GM19397 (cell line): ENCODE measurements at regions not wholly inside any gene's neighbourhood (a gene's known extent, or its start where the extent isn't known, plus 50 kb on each side); places are given as distances from the start of the nearest gene placed in this dataset.
"Not testable (repeated sequence)": the region's sequence is repeated elsewhere in the genome, so short reads cannot be mapped to it uniquely, and the experiment has no call there.

Experiments
- ATAC-seq: cut with Tn5 transposase; IDR thresholded peaks from one replicate; pipeline ENCODE4 v1.9.1; 2021; ENCODE audit warnings: mild to moderate bottlenecking, moderate library complexity; ENCODE audit not compliant: unreplicated experiment

GRCh38 chr2:87404411-87405255 is 343.3 kb upstream of the PLGLB2 start:
- not testable (repeated sequence) for ATAC-seq

DNA sequence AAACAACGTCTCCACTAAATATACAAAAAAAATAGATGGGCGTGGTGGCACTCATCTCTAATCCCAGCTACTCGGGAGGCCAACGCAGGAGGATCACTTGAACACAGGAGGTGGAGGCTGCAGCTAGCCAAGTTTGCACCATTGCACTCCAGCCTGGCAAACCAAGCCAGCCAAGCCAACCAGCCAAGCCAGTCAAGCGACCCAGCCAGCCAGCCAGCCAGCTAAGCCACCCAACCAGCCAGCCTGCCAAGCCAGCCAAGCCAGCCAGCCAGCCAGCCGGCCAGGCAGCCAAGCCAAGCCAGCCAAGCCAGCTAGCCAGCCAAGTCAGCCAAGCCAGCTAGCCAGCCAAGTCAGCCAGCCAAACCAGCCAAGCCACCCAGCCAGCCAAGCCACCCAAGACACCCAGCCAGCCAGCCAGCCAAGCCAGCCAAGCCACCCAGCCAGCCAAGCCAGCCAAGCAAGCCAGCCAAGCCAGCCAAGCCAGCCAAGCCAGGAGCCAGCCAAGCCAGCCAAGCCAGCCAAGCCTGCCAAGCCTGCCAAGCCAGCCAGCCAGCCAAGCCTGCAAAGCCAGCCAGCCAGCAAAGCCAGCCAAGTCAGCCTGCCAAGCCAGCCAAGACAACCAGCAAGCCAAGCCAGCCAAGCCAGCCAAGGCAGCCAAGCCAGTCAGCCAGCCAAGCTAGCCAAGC is 342.2 kb upstream of the PLGLB2 start:
- ATAC-seq = not testable (repeated sequence)

GRCh38 chr2:87406406-87407175 is 341.3 kb upstream of the PLGLB2 start:
- ATAC-seq = not testable (repeated sequence)

- not testable (repeated sequence) for ATAC-seq
Observed at GRCh38 chr2:87409601-87410000, 338.3 kb upstream of the PLGLB2 start.

DNA sequence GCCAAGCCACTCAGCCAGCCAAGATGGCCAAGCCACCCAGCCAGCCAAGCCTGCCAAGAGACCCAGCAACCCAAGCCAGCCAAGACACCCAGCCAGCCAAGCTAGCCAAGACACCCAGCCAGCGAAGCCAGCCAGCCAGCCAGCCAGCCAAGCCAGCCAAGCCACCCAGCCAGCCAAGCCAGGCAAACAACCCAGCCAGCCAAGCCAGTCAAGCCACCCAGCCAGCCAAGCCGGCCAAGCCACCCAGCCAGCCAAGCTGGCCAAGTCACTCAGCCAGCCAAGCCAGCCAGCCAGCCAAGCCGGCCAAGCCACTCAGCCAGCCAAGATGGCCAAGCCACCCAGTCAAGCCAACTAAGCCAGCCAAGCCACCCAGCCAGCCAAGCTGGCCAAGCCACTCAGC is 337.5 kb upstream of the PLGLB2 start:
- not testable (repeated sequence) for ATAC-seq

GRCh38 chr2:87412036-87412820 is 335.7 kb upstream of the PLGLB2 start:
- ATAC-seq = not testable (repeated sequence)

DNA sequence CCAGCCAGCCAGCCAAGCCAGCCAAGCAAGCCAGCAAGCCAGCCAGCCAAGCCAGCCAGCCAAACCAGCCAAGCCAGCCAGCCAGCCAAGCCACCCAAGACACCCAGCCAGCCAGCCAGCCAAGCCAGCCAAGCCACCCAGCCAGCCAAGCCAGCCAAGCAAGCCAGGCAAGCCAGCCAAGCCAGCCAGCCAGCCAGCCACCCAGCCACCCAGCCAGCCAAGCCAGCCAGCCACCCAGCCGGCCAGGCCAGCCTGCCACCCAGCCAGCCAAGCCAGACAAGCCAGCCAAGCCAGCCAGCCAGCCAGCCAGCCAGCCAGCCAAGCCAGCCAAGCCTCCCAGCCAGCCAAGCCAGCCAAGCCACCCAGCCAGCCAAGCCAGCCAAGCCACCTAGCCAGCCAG is 333.6 kb upstream of the PLGLB2 start:
- ATAC-seq = not testable (repeated sequence)

GRCh38 chr2:87414795-87415570 is 332.9 kb upstream of the PLGLB2 start:
- not testable (repeated sequence) for ATAC-seq

GRCh38 chr2:87415586-87416265 is 332.2 kb upstream of the PLGLB2 start:
- not testable (repeated sequence) for ATAC-seq

GRCh38 chr2:87416266-87416592 is 331.7 kb upstream of the PLGLB2 start:
- not testable (repeated sequence) for ATAC-seq

DNA sequence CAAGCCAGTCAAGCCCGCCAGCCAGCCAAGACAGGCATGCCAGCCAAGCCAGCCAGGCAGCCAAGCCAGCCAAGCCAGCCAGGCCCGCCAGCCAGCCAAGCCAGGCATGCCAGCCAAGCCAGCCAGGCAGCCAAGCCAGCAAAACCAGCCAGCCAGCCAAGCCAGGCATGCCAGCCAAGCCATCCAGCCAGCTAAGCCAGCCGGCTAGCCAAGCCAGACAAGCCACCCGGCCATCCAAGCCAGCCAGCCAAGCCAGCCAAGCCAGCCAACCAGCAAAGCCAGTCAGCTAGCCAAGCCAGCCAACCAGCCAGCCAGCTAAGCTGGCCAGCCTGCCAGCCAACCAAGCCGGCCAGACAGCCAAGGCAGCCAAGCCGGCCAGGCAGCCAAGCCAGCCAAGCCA is 330.7 kb upstream of the PLGLB2 start:
- not testable (repeated sequence) for ATAC-seq

DNA sequence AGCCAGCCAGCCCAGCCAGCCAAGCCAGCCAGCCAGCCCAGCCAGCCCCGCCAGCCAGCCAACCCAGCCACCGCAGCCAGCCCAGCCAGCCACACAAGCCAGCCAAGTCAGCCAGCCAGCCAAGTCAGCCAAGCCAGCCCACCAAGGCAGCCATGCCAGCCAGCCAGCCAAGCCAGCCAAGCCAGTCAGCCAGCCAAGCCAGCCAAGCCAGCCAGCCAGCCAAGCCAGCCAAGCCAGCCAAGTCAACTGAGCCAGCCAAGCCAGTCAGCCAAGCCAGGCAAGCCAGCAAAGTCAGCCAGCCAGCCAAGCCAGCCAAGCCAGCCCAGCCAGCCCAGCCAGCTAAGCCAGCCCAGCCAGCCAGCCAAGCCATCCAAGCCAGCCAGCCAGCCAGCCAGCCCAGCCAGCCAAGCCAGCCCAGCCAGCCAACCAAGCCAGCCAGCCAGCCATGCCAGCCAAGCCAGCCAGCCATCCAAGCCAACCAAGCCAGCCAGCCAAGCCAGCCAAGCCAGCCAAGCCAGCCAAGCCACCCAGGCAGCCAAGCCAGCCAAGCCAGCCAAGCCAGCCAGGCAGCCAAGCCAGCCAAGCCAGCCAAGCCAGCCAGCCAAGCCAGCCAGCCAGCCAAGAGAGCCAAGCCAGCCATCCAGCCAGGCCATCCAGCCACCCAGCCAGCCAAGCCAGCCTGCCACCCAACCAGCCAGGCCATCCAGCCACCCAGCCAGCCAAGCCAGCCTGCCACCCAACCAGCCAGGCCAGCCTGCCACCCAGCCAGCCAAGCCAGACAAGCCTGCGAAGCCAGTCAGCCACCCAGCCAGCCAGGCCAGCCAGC is 329.9 kb upstream of the PLGLB2 start:
- ATAC-seq = not testable (repeated sequence)

GRCh38 chr2:87418823-87419822 is 328.8 kb upstream of the PLGLB2 start:
- ATAC-seq = not testable (repeated sequence)

GRCh38 chr2:87419980-87420379 is 327.9 kb upstream of the PLGLB2 start:
- not testable (repeated sequence) for ATAC-seq

GRCh38 chr2:87420954-87421353 is 326.9 kb upstream of the PLGLB2 start:
- not testable (repeated sequence) for ATAC-seq

DNA sequence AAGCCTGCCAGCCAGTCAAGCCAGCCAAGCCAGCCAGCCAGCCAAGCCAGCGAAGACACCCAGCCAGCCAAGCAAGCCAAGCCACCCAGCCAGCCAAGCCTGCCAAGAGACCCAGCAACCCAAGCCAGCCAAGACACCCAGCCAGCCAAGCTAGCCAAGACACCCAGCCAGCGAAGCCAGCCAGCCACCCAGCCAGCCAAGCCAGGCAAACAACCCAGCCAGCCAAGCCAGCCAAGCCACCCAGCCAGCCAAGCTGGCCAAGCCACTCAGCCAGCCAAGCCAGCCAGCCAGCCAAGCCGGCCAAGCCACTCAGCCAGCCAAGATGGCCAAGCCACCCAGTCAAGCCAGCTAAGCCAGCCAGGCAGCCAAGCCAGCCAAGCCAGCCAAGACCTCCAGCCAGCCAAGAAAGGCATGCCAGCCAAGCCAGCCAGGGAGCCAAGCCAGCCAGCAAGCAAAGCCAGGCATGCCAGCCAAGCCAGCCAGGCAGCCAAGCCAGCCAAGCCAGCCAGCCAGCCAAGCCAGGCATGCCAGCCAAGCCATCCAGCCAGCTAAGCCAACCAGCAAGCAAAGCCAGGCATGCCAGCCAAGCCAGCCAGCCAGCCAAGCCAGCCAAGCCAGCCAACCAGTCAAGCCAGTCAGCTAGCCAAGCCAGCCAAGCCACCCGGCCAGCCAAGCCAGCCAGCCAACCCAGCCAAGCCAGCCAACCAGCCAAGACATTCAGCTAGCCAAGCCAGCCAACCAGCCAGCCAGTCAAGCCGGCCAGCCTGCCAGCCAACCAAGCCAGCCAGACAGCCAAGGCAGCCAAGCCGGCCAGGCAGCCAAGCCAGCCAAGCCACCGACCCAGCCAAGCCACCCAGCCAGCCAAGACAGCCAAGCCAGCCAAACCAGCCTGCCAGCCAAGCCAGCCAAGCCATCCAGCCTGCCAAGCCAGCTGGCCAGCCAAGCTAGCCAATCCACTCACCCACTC is 323.8 kb upstream of the PLGLB2 start:
- ATAC-seq = not testable (repeated sequence)
